GM12875 (cell line): ENCODE measurements at regions not wholly inside any gene's neighbourhood (a gene's known extent, or its start where the extent isn't known, plus 50 kb on each side); places are given as distances from the start of the nearest gene placed in this dataset.

Experiments used
- H3K4me3 ChIP-seq: one replicate; pipeline ENCODE4 v1.5.1; 2011; ENCODE audit warnings: low read depth, low read length, control low read depth
- CTCF ChIP-seq: IDR thresholded peaks from 2 replicates; pipeline ENCODE4 v1.5.1; 2011; ENCODE audit warnings: low read depth, mild to moderate bottlenecking, control low read depth, inconsistent platforms, low read length, moderate library complexity, borderline replicate concordance; ENCODE audit not compliant: insufficient read depth

- no peak overlapping the region for H3K4me3 ChIP-seq
- no peak for TF ChIP-seq CTCF
These were observed 327.7 kb downstream of the ZNF536 start for GRCh38 chr19:30699871-30700280.

- no peak overlapping the region for H3K4me3 ChIP-seq
- peak; percentile 38; the same call in 1 of the 2 replicates for TF ChIP-seq CTCF
These were observed 324.3 kb downstream of the ZNF536 start for GRCh38 chr19:30696514-30696913.

- TF ChIP-seq CTCF = no peak
- H3K4me3 ChIP-seq = no peak overlapping the region
These were observed 323.1 kb downstream of the ZNF536 start for GRCh38 chr19:30695171-30695875.

GRCh38 chr19:30694156-30694755 lies 322.1 kb downstream of the ZNF536 start:
- TF ChIP-seq CTCF = no peak

GRCh38 chr19:30692879-30693503 lies 320.8 kb downstream of the ZNF536 start:
- no peak for TF ChIP-seq CTCF
- no peak overlapping the region for H3K4me3 ChIP-seq

More at GRCh38 chr19:30694156-30694755, 322.1 kb downstream of the ZNF536 start:
- H3K4me3 ChIP-seq = no peak overlapping the region

GRCh38 chr19:30692181-30692811 lies 320.1 kb downstream of the ZNF536 start:
- no peak for TF ChIP-seq CTCF
- no peak overlapping the region for H3K4me3 ChIP-seq
